T-helper 17 cell (primary cell): ENCODE measurements at regions not wholly inside any gene's neighbourhood (a gene's known extent, or its start where the extent isn't known, plus 50 kb on each side); places are given as distances from the start of the nearest gene placed in this dataset.

Experiments used
- ATAC-seq: fragments of 150-1000 bp; cut with Tn5 transposase; 2 replicates; pipeline ENCODE4 v1.10.0; 2021; ENCODE audit warnings: mild to moderate bottlenecking, moderate library complexity
- DNase-seq, 3 donors: peaks; one replicate each; pipeline versions ENCODE4 v3.0.0 to v3.0.0-alpha.2; 2020 to 2021
- H3K9me3 ChIP-seq: one replicate; pipeline ENCODE4 v1.7.0; 2013; ENCODE audit warnings: low read length, mild to moderate bottlenecking; ENCODE audit not compliant: control insufficient read depth, poor library complexity, severe bottlenecking
- H3K27ac Mint-ChIP-seq: one replicate; pipeline ENCODE4 v1.8.0; 2022; ENCODE audit warnings: mild to moderate bottlenecking, moderate library complexity, mixed read lengths
- H3K27me3 Mint-ChIP-seq: one replicate; pipeline ENCODE4 v1.8.0; 2022; ENCODE audit warnings: mixed read lengths
- H3K36me3 Mint-ChIP-seq: one replicate; pipeline ENCODE4 v1.8.0; 2022; ENCODE audit warnings: low read depth, mixed read lengths
- H3K4me1 Mint-ChIP-seq: one replicate; pipeline ENCODE4 v1.8.0; 2022; ENCODE audit warnings: mild to moderate bottlenecking, mixed read lengths
- H3K4me3 Mint-ChIP-seq: one replicate; pipeline ENCODE4 v1.8.0; 2022; ENCODE audit warnings: mild to moderate bottlenecking, moderate library complexity, mixed read lengths

DNA sequence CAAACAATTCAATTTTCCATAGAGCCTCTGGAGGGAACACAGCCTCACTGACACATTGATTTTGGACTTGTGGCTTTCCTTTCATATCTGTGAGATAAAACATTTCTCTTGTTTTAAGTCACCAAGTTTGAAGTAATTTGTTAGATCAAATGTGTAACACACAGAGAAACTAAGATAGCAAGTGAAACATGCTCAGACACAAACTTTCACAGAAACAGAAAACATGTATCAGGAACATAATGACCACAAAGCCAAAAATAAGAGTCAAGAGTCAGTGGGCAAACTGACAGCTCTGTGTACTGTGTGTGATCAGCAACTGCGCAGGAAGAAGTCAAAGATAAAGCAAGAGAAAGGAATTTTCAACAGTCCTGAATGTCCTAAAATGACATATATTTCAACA is 1237.5 kb downstream of the AMY1C start:
- ATAC-seq (no peak), DNase-seq (no peak)
- Mint-ChIP-seq H3K27ac (no peak overlapping the region), H3K4me1 (no peaks in the 10 kb centered on the region), H3K36me3 (no peaks in the 10 kb centered on the region), H3K27me3 (no peaks in the 10 kb centered on the region), H3K4me3 (no peak overlapping the region)
- no peaks in the 10 kb centered on the region for H3K9me3 ChIP-seq

- no peak for ATAC-seq
- H3K27ac Mint-ChIP-seq: no peak overlapping the region
- no peaks in the 10 kb centered on the region for H3K36me3 Mint-ChIP-seq
- H3K27me3 Mint-ChIP-seq: no peaks in the 10 kb centered on the region
- no peaks in the 10 kb centered on the region for H3K9me3 ChIP-seq
- no peaks in the 10 kb centered on the region for H3K4me1 Mint-ChIP-seq
- no peak for DNase-seq
- H3K4me3 Mint-ChIP-seq: no peak overlapping the region
Measured at GRCh38 chr1:104989012-104989411, 1239.3 kb downstream of the AMY1C start.

GRCh38 chr1:104991702-104992101 is 1242.0 kb downstream of the AMY1C start:
- H3K9me3 ChIP-seq: no peaks in the 10 kb centered on the region
- DNase-seq (no peak), ATAC-seq (no peak)
- Mint-ChIP-seq H3K36me3 (no peaks in the 10 kb centered on the region), H3K27ac (no peak overlapping the region), H3K4me1 (no peaks in the 10 kb centered on the region), H3K27me3 (no peaks in the 10 kb centered on the region), H3K4me3 (no peak overlapping the region)

DNA sequence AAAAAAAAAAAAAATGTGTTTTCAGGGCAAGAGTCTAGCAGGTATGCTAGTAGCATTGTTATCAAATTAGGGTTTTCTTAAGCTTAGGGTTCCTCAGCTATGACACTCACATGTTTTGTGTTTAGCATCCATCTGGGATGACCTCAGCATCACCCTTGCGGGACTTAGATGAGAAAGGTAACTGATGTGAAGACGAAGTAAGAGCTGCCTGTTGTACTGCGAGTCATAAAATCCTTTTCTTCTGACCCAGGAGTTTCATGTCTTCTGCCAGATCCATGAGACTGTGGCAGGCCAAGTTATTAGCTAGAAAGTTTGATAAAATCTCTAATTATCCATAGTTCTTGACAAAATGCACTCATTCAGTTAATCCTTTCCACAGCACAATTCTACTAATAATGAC is 1251.1 kb downstream of the AMY1C start:
- no peaks in the 10 kb centered on the region for H3K9me3 ChIP-seq
- no peaks in the 10 kb centered on the region for H3K36me3 Mint-ChIP-seq
- H3K27ac Mint-ChIP-seq: no peak overlapping the region
- H3K4me3 Mint-ChIP-seq: no peak overlapping the region
- DNase-seq (no peak), ATAC-seq (no peak)
- no peaks in the 10 kb centered on the region for H3K4me1 Mint-ChIP-seq
- no peaks in the 10 kb centered on the region for H3K27me3 Mint-ChIP-seq

DNA sequence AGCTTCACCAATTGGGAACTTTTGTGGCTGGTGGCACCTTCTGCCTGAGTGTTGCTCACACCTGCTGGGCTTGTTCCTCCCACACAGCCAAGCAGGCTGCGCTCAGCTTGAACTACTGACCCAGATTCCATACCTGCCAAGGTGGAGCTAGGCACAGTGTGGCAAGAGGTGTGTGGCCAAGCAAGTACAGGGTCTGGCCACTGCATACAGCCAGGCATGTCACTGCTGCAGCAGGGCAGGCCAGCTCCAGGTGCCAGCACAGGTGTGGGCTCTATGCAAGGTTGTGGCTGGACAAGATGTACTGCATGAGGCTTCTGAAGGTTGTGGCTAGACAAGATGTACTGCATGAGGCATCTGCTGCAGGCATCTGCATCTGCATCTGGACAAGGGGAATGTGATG is 1254.8 kb downstream of the AMY1C start:
- no peaks in the 10 kb centered on the region for H3K9me3 ChIP-seq
- ATAC-seq (no peak), DNase-seq (no peak)
- Mint-ChIP-seq H3K36me3 (no peaks in the 10 kb centered on the region), H3K4me1 (no peaks in the 10 kb centered on the region), H3K27ac (no peak overlapping the region), H3K27me3 (no peaks in the 10 kb centered on the region), H3K4me3 (no peak overlapping the region)

DNA sequence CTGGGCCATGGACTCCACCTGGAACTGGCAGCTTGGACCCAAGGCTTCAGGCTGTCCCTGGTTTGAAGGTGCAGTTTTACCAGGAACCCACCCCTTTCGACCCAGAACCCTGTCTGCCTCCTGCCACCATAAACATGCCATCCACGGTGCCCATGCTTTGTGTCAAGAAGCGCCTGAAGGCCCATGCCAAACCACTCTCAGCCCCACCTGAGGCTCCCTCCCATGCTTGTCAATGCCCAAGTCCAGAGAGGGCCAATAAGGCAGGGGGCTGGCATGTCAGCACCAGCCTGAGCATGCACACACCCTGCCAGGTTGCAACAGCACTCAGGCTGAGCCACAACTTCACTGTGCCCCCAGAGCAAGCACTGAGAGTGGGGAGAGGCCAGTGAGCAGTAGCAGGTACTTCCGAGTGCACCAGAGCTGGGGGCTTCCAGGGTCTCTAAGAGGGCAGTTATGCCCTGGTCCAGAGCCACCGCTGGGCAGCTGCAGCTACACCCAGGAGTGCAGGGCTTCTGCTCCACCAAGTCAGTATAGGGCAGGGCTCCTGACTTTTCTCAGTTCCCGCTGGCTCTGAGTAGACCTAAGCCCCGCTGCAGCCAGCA is 1256.0 kb downstream of the AMY1C start:
- Mint-ChIP-seq H3K4me1 (no peaks in the 10 kb centered on the region), H3K27ac (no peak overlapping the region), H3K36me3 (no peaks in the 10 kb centered on the region), H3K27me3 (no peaks in the 10 kb centered on the region), H3K4me3 (no peak overlapping the region)
- ATAC-seq: no peak
- no peaks in the 10 kb centered on the region for H3K9me3 ChIP-seq
- DNase-seq: no peak

- no peak overlapping the region for H3K27ac Mint-ChIP-seq
- H3K27me3 Mint-ChIP-seq: no peaks in the 10 kb centered on the region
- peaks cover 3% of the 10 kb centered on the region for H3K9me3 ChIP-seq
- H3K36me3 Mint-ChIP-seq: no peaks in the 10 kb centered on the region
- no peak for ATAC-seq
- no peak for DNase-seq
- no peak overlapping the region for H3K4me3 Mint-ChIP-seq
- H3K4me1 Mint-ChIP-seq: no peaks in the 10 kb centered on the region
Measured at GRCh38 chr1:105017587-105017986, 1267.9 kb downstream of the AMY1C start.

DNA sequence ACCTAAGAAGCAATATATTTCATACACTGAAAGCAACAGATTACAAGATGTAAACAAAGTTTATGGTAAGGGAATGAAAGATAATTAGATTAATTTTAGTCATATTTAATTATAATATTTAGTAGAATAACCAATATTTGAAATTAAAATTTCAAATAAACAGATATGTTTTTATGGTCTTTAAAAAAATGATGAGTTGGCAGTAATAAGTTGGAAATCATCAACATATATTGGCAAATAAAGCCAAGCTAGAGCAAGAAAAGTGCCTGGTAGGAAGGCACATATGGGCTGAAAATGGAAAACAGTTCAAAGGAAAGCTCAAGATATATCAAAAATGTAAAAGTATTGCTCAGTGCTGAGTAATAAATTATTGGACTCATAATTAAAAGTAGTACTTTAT is 1274.0 kb downstream of the AMY1C start:
- DNase-seq (no peak), ATAC-seq (no peak)
- no peak overlapping the region for H3K4me3 Mint-ChIP-seq
- no peaks in the 10 kb centered on the region for H3K4me1 Mint-ChIP-seq
- H3K9me3 ChIP-seq: no peaks in the 10 kb centered on the region
- H3K27me3 Mint-ChIP-seq: no peaks in the 10 kb centered on the region
- H3K27ac Mint-ChIP-seq: no peak overlapping the region
- no peaks in the 10 kb centered on the region for H3K36me3 Mint-ChIP-seq

DNA sequence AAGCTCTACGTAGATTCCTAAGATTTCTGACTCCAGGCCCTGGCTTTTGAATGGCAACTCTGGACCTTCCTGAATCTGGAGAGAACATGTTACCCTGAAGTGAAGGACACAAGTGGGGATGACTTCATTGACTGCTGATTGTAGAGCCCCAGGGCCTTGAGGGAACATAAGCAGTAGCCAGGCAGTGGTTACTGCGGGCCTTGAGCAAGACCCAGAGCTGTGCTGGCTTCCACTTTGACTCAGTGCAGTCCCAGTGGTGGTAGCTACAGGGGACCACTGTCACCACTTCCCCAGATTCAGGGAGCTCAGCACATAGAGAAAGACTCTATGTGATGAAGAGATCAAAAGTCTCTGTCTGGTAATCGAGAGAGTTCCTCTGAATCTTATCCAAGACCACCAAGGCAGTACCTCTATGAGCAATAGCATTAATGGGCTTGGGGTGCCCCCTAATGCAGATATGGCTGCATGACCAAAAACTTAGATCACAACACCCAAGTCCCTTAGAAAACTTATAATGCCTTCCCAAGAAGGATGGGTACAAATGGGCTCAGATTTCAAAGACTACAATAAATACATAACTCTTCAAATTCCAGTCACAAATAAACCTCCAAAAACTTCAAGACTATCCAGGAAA is 1278.3 kb downstream of the AMY1C start:
- no peak overlapping the region for H3K4me3 Mint-ChIP-seq
- no peaks in the 10 kb centered on the region for H3K9me3 ChIP-seq
- H3K36me3 Mint-ChIP-seq: no peaks in the 10 kb centered on the region
- no peaks in the 10 kb centered on the region for H3K4me1 Mint-ChIP-seq
- no peaks in the 10 kb centered on the region for H3K27me3 Mint-ChIP-seq
- no peak overlapping the region for H3K27ac Mint-ChIP-seq
- ATAC-seq (no peak), DNase-seq (no peak)

DNA sequence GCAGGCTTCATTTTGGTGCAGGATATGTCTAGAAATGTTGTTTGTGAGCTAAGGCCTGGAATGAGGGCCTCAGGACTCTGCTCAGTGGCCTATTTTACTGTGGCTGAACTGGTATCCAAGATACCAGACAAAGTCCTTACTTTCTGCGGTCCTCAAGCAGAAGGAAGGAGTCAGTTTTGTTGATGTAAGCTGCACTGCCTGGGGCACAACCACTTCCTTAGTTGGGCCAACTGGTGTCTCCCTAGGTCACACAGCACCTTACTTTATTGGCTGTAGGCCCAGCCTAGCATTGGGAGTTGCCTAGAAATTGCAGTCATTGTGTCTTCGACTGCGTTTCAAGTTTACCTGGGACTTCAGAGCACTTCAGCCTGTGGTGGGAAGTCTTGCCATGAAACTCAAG is 1322.7 kb downstream of the AMY1C start:
- Mint-ChIP-seq H3K4me3 (no peak overlapping the region), H3K27me3 (no peaks in the 10 kb centered on the region), H3K27ac (no peak overlapping the region), H3K4me1 (no peaks in the 10 kb centered on the region), H3K36me3 (no peaks in the 10 kb centered on the region)
- ATAC-seq (no peak), DNase-seq (no peak)
- H3K9me3 ChIP-seq: no peaks in the 10 kb centered on the region

DNA sequence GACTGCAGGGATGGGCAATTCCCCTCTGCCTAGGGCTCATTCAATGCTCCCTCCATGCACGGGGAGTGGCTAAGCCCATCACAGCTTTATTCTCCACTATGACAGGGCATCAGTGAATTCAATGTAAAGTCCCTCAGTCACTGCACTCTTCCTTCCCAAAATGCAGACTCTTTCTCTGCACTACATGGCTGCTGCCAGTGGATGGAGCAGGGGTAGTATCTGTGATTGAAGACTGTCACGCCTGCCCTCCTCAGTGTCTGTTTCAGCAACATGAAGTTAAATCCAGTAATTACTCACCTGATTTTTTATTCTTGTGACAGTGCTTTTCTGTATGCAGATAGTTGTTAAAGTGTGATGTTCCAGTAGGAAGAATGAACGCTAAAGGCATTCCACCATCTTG is 1323.2 kb downstream of the AMY1C start:
- DNase-seq (no peak), ATAC-seq (no peak)
- Mint-ChIP-seq H3K27me3 (no peaks in the 10 kb centered on the region), H3K27ac (no peak overlapping the region), H3K36me3 (no peaks in the 10 kb centered on the region), H3K4me1 (no peaks in the 10 kb centered on the region), H3K4me3 (no peak overlapping the region)
- no peaks in the 10 kb centered on the region for H3K9me3 ChIP-seq

- H3K27ac Mint-ChIP-seq: no peak overlapping the region
- no peaks in the 10 kb centered on the region for H3K36me3 Mint-ChIP-seq
- ATAC-seq (no peak), DNase-seq (no peak)
- H3K4me3 Mint-ChIP-seq: no peak overlapping the region
- no peaks in the 10 kb centered on the region for H3K9me3 ChIP-seq
- no peaks in the 10 kb centered on the region for H3K27me3 Mint-ChIP-seq
- no peaks in the 10 kb centered on the region for H3K4me1 Mint-ChIP-seq
Measured at GRCh38 chr1:105073660-105074059, 1324.0 kb downstream of the AMY1C start.

DNA sequence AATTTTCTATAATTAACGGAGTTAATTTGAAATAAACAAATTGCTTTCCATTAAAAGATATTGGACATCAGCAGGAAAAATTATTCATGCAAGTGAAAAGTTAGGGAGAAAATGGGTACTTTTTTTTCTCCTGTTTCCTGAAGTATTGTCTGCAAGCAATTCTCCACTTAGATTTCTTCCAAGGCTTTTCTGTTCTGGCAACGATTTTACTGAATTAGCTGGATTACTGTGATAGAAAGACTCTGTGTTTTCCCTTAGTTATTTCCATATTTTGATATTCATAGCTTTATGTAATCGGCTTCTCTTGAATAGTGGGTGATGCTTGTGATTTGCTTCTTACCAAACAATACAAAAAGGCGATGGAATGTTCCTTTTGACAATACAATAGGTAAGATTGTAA is 1333.9 kb downstream of the AMY1C start:
- H3K9me3 ChIP-seq: no peaks in the 10 kb centered on the region
- Mint-ChIP-seq H3K4me1 (no peaks in the 10 kb centered on the region), H3K4me3 (no peak overlapping the region), H3K27ac (no peak overlapping the region), H3K27me3 (no peaks in the 10 kb centered on the region), H3K36me3 (no peaks in the 10 kb centered on the region)
- no peak for DNase-seq
- no peak for ATAC-seq

DNA sequence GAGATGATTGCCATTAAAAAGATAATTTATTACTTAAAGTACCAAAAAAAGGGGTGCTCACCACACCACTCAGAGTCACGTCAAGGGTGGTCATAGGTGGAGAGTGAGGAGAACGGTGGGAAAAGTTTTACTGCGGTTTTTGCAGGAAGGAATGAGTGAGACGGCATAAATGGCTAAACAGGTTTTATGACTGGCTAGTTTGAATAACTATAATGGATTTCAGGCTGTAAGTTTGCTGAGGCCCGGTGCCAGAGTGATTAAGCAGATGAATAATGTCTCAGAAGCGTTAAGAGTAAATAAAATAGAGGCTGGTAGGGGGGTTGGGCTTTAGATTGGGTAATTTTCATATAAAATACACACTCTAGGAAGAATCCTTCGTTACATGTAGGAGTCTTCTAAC is 1337.8 kb downstream of the AMY1C start:
- no peak for ATAC-seq
- Mint-ChIP-seq H3K27me3 (no peaks in the 10 kb centered on the region), H3K27ac (no peak overlapping the region), H3K36me3 (no peaks in the 10 kb centered on the region), H3K4me1 (no peaks in the 10 kb centered on the region), H3K4me3 (no peak overlapping the region)
- DNase-seq: no peak
- H3K9me3 ChIP-seq: no peaks in the 10 kb centered on the region
